ENCODE measurements at regions not wholly inside any gene's neighbourhood (a gene's known extent, or its start where the extent isn't known, plus 50 kb on each side); places are given as distances from the start of the nearest gene placed in this dataset.
"Not testable (repeated sequence)": the region's sequence is repeated elsewhere in the genome, so short reads cannot be mapped to it uniquely, and the experiment has no call there.

GRCh38 chr20:53721445-53721963 is 127.9 kb upstream of the ZNF217 start:
- DNase-seq (ENCODE audit: low read depth in 2 of 2): not testable (repeated sequence)

- DNase-seq (ENCODE audit: low read depth in 2 of 2): not testable (repeated sequence)
These were observed 125.6 kb upstream of the ZNF217 start for GRCh38 chr20:53719171-53719803.

GRCh38 chr20:53718142-53719021 is 124.7 kb upstream of the ZNF217 start:
- DNase-seq (ENCODE audit: low read depth in 2 of 2): no peak

GRCh38 chr20:53716395-53716794 is 122.8 kb upstream of the ZNF217 start:
- DNase-seq (ENCODE audit: low read depth in 2 of 2): no peak

- no peak for DNase-seq (ENCODE audit: low read depth in 2 of 2)
These were observed 120.9 kb upstream of the ZNF217 start for GRCh38 chr20:53714524-53714923.

- DNase-seq (ENCODE audit: low read depth in 2 of 2): no peak
These were observed 119.9 kb upstream of the ZNF217 start for GRCh38 chr20:53713328-53714056.

GRCh38 chr20:53712212-53712977 is 118.8 kb upstream of the ZNF217 start:
- DNase-seq (ENCODE audit: low read depth in 2 of 2): no peak

GRCh38 chr20:53711333-53712211 is 117.9 kb upstream of the ZNF217 start:
- no peak for DNase-seq (ENCODE audit: low read depth in 2 of 2)

GRCh38 chr20:53708129-53708968 is 114.7 kb upstream of the ZNF217 start:
- DNase-seq (ENCODE audit: low read depth in 2 of 2): no peak

- no peak for DNase-seq (ENCODE audit: low read depth in 2 of 2)
These were observed 113.9 kb upstream of the ZNF217 start for GRCh38 chr20:53707371-53708055.

GRCh38 chr20:53706466-53707370 is 113.1 kb upstream of the ZNF217 start:
- DNase-seq (ENCODE audit: low read depth in 2 of 2): no peak

- DNase-seq (ENCODE audit: low read depth in 2 of 2): no peak
These were observed 112.4 kb upstream of the ZNF217 start for GRCh38 chr20:53706008-53706465.

- DNase-seq (ENCODE audit: low read depth in 2 of 2): no peak
These were observed 109.0 kb upstream of the ZNF217 start for GRCh38 chr20:53702617-53703016.

- no peak for DNase-seq (ENCODE audit: low read depth in 2 of 2)
These were observed 106.3 kb upstream of the ZNF217 start for GRCh38 chr20:53699906-53700305.

- no peak for DNase-seq (ENCODE audit: low read depth in 2 of 2)
These were observed 105.5 kb upstream of the ZNF217 start for GRCh38 chr20:53699085-53699674.

GRCh38 chr20:53698371-53698978 is 104.8 kb upstream of the ZNF217 start:
- no peak for DNase-seq (ENCODE audit: low read depth in 2 of 2)
